GM12878 (cell line): ENCODE measurements at regions not wholly inside any gene's neighbourhood (a gene's known extent, or its start where the extent isn't known, plus 50 kb on each side); places are given as distances from the start of the nearest gene placed in this dataset.

Experiments
- CBX3 ChIP-seq: fragments of 200-600 bp; sonication (generic); IDR thresholded peaks from 2 replicates; pipeline ENCODE4 v1.6.1; 2016; ENCODE audit warnings: low read depth, borderline replicate concordance
- CTCF ChIP-seq, 3 experiments: IDR thresholded peaks in 2 of 3; conservative IDR thresholded peaks in 1 of 3; 2 replicates each; pipeline ENCODE4 v1.5.1; 2011; ENCODE audit warnings: low read depth in 3 of 3, low read length in 3 of 3, mild to moderate bottlenecking in 3 of 3, control low read depth in 2 of 3, moderate library complexity in 2 of 3, inconsistent platforms in 1 of 3, mixed read lengths in 1 of 3; ENCODE audit not compliant: control insufficient read depth in 2 of 3, insufficient read depth in 1 of 3; ENCODE audit errors: extremely low read depth in 1 of 3
- DPF2 ChIP-seq: fragments of 450-650 bp; IDR thresholded peaks from 2 replicates; pipeline ENCODE4 v1.6.1; 2017; ENCODE audit warnings: mild to moderate bottlenecking
- E4F1 ChIP-seq: fragments of 450-650 bp; IDR thresholded peaks from 2 replicates; pipeline ENCODE4 v1.6.1; 2018; ENCODE audit warnings: borderline replicate concordance, mild to moderate bottlenecking; ENCODE audit not compliant: partially characterized antibody
- POLR2A ChIP-seq: IDR thresholded peaks from 2 replicates; pipeline ENCODE4 v1.6.1; 2011; ENCODE audit warnings: low read depth, mild to moderate bottlenecking, low read length
- POLR2AphosphoS5 ChIP-seq: IDR thresholded peaks from 2 replicates; pipeline ENCODE4 v1.6.1; 2011; ENCODE audit warnings: mild to moderate bottlenecking, low read length, inconsistent platforms
- PRDM15 ChIP-seq: fragments of 450-650 bp; formaldehyde crosslinking; IDR thresholded peaks from 2 replicates; pipeline ENCODE4 v1.4.0; 2020; ENCODE audit warnings: mild to moderate bottlenecking, moderate library complexity
- RAD21 ChIP-seq: IDR thresholded peaks from 2 replicates; pipeline ENCODE4 v1.6.1; 2011; ENCODE audit warnings: mild to moderate bottlenecking, low read depth, low read length, moderate library complexity; ENCODE audit not compliant: insufficient read depth
- RFX5 ChIP-seq: IDR thresholded peaks from 2 replicates; pipeline ENCODE4 v1.6.1; 2011; ENCODE audit warnings: low read depth, low read length, improper control_type of control experiment
- SPI1 ChIP-seq: IDR thresholded peaks from 2 replicates; pipeline ENCODE4 v1.6.1; 2011; ENCODE audit warnings: low read depth, mild to moderate bottlenecking, low read length, moderate library complexity, borderline replicate concordance; ENCODE audit not compliant: insufficient read depth
- USF2 ChIP-seq: IDR thresholded peaks from 2 replicates; pipeline ENCODE4 v1.6.1; 2011; ENCODE audit warnings: low read depth, low read length, improper control_type of control experiment, borderline replicate concordance
- YY1 ChIP-seq: IDR thresholded peaks from 2 replicates; pipeline ENCODE4 v1.6.1; 2011; ENCODE audit warnings: low read depth, mild to moderate bottlenecking, low read length
- ZBTB11 ChIP-seq: fragments of 450-650 bp; formaldehyde crosslinking; IDR thresholded peaks from 2 replicates; pipeline ENCODE4 v1.5.0; 2022; ENCODE audit warnings: mild to moderate bottlenecking, missing genetic modification characterization
- TF ChIP-seq, protein P1 (sequence below): fragments of 450-650 bp; IDR thresholded peaks from 2 replicates; pipeline ENCODE4 v1.6.1; 2017; ENCODE audit warnings: mild to moderate bottlenecking, moderate library complexity

DNA sequence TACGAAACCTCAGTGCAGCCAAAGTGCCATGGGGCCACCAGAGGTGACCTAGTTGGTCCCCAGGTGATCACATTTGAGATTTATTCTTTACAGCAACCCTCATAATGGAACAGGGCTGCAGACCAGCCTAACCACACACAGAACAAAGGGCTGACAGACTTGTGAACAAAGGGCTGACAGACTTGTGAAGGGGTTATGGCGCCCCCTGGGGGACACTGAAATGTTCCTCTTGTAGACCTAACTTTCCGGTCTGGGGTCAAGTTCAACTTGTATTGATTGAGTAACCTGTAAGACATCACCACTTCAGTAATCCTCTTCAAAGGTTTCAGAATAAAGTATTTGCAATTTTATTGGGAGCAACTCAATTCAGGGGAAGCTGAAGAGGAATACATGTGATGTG, 175.9 kb upstream of the RPS6KA3 start:
- TF ChIP-seq, protein P1, sequence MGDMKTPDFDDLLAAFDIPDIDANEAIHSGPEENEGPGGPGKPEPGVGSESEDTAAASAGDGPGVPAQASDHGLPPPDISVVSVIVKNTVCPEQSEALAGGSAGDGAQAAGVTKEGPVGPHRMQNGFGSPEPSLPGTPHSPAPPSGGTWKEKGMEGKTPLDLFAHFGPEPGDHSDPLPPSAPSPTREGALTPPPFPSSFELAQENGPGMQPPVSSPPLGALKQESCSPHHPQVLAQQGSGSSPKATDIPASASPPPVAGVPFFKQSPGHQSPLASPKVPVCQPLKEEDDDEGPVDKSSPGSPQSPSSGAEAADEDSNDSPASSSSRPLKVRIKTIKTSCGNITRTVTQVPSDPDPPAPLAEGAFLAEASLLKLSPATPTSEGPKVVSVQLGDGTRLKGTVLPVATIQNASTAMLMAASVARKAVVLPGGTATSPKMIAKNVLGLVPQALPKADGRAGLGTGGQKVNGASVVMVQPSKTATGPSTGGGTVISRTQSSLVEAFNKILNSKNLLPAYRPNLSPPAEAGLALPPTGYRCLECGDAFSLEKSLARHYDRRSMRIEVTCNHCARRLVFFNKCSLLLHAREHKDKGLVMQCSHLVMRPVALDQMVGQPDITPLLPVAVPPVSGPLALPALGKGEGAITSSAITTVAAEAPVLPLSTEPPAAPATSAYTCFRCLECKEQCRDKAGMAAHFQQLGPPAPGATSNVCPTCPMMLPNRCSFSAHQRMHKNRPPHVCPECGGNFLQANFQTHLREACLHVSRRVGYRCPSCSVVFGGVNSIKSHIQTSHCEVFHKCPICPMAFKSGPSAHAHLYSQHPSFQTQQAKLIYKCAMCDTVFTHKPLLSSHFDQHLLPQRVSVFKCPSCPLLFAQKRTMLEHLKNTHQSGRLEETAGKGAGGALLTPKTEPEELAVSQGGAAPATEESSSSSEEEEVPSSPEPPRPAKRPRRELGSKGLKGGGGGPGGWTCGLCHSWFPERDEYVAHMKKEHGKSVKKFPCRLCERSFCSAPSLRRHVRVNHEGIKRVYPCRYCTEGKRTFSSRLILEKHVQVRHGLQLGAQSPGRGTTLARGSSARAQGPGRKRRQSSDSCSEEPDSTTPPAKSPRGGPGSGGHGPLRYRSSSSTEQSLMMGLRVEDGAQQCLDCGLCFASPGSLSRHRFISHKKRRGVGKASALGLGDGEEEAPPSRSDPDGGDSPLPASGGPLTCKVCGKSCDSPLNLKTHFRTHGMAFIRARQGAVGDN, result no peak
- TF ChIP-seq CBX3 (no peak), YY1 (peak; percentile 46; the same call in 1 of the 2 replicates), USF2 (no peak), E4F1 (no peak), RFX5 (no peak), CTCF (IDR thresholded peaks at IDR 0.05 in 2 of 3, conservative IDR thresholded peaks at IDR 0.05 in 1 of 3; ENCODE audit: control insufficient read depth in 2 of 3, extremely low read depth in 1 of 3, insufficient read depth in 1 of 3, low read depth in 3 of 3, low read length in 3 of 3) (peak; percentile 69 to 76 (median 71)), POLR2A (no peak), ZBTB11 (CRISPR knock-in tag) (no peak), DPF2 (no peak), SPI1 (no peak), PRDM15 (CRISPR knock-in tag) (no peak), POLR2AphosphoS5 (no peak), RAD21 (peak; percentile 89)
